Activated CD4-positive, alpha-beta T cell treated with anti-CD3 and anti-CD28 coated beads, Interleukin-2, Interleukin-6, amounts not matched to agents 100 ng/mL and 50 ng/mL, durations not matched to agents 16 hours and 8 hours (primary cell): ENCODE measurements at regions not wholly inside any gene's neighbourhood (a gene's known extent, or its start where the extent isn't known, plus 50 kb on each side); places are given as distances from the start of the nearest gene placed in this dataset.

Experiments
- DNase-seq: peaks from one replicate; pipeline ENCODE4 v3.0.0-alpha.2; 2020

DNA sequence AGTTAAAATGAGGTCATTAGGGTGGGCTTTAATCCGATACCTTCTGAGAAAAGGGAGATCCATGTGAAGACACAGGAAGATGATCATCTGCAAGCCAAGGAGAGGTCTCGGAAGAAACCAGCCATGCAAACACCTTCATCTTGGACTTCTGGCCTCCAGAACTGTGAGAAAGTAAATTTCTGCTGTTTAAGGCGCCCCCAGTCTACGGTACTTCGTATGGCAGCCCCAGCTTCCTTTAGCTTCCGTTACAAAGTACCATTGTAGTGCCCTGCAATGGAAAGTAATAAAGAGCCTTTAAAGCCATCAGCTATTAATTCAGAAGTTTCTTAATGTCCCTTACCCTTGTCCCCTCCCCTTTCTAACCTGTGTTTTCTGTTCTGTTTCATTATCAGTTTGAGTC is 308.1 kb downstream of the AACS start:
- no peak for DNase-seq

DNA sequence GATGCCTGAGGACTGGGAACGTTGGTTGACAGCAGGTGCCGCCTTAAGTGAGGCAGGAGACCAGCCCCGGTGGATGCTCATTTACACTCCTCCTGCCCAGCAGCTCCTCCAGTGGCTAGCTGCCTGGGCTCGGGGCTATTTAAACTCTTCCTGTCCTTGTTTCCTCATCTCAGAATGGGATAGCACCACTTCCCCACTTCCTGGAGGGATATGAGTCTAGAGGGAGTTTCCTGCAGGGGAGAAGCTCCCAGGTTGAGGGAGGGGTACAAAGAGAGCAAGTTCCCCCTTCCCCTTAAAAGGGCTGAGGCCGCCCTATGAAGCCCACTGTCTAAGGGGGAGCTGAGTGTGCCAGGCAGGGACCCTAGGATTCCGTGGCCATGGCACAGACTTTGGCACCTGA is 311.2 kb downstream of the AACS start:
- DNase-seq = no peak

DNA sequence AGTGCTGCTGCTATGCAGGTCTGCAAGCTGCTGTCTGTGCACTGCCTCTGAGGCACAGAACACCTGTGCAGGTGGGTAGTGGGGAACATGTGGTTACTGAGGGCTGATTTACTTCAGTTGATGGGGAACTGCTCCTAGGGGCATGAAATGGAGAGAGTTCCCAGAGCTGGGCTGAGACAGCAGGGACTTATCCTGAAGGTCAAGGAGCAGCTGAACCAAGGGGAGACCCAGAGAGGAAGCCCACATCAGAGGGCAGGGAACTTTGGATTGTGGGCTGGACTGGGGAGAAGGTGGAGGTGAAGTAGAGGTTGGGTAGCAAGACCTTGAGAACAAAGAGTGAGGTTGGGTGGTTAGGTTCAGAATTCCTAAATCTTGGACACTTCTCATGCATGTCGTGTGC is 311.9 kb downstream of the AACS start:
- DNase-seq = no peak

DNA sequence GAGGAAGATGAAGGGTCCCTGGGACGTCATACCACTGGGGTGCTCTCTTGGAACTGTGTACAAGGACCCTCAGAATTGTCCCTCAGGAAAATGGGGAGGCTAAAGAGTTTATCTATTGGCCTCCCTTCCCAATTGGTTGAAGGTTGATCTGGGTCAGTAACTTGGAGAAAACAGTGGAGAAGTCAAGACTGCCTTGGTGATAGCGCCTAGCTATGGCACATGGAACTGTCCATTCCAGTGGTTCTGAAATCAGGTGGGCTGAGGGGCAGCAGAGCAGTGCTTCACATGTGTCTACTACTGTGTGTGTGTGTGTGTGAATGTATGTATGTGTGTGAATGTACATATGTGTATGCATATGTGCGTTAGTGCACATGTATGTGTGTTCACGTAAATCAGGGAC is 316.1 kb downstream of the AACS start:
- DNase-seq = no peak

DNA sequence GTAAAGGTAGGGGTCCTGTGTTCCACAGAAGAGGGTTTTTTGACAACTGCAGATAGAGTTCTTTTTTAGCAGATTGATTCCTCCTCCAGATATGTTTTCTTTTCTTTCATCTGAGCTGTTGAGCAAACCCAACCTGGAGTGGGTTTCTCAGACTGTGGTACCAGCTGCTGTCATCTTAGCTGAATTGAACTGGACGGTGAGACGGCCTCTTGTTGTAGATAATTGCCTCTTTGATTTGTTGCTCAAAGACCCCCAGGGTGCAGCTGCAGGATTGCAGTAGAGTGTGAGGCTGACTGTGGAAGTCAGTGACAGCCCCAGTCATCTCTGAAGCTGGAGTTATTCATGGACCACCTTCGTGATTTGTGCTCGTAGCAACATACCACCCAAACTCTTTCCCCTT is 317.7 kb downstream of the AACS start:
- DNase-seq = no peak

DNA sequence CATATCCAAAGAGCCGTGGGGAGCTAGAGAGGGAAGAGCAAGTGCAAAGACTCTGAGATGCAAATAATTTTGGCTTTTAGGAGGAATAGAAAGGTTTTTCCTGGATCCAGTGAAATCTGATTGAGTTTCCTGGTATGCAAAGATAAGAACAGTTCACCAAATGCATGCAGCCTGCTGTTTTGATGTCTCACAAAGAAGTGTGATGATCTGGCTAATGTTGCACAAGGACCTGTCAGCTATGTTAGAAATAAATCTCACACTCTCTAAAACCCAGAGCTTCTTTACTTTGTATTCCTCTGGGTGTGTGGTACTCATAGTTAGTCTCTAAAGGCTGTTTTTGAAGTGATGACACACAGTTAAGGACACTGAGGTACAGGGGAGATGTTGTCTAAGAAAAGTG is 321.4 kb downstream of the AACS start:
- DNase-seq = no peak

DNA sequence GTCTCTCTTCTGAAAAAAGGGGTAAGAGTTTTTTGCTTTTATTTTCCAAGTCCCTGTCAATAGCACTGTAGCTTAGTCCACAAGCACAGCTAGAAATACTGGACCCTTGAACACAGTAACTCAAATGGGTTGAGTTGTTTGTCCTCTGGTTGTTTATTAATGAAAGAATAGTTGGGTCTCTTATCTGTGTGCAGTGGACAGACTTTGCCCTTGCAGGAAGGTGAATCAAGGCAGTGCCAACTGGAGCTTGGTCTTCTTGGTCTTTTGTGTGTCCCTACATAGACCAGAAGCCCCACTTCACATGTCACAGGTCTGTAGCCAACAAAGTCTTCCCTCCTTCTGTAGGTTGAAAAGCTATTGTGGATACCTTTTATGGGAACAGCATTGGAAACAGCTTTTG is 322.0 kb downstream of the AACS start:
- no peak for DNase-seq

DNA sequence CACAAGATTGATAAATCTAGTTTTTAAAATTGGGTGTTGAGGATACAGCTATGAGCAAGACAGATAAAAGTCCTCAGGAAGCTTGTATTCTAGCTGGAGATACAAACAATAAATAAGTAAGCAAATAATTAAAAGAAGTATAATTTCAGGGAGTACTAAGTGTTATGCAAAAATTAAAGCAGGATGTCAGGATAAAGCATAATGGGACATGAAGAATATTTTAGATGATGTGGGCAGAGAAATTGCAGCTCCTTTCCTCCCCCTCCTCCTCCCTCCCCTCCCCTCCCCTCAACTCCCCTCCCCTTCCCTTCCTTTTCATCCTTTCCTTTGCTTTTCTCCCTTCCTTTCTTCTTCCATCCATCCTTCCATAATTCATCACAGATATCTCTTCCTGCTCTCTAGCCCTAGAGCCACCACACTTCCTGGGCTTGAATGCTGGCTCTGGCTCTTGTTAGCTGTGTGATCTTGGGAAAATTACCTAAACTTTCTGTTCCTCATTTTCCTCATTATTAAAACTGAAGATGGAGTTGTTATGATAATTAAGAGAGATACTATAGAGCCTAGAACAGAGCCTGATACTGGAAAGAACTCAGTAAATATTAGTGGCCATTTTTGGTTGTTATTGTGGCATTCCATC is 323.9 kb downstream of the AACS start:
- DNase-seq = no peak

DNA sequence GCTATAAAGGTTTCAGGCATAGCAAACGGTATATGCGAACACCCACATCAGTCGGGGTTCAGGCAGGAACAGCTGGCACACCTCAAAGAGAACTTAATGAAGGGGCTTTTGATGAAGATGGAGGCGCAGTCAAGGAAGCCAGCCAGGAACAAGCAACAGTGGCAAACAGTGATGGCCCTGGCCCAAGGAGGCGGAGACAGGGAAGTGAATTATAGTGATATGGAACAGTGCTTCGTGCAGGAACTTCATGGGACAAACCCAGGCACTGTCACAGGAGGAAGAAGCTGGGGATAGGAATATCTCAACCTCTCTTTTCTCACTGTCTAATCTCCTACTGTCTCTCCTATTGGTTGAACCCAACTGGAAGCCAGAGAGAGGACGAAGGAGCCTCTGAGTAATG is 328.3 kb downstream of the AACS start:
- DNase-seq = no peak

DNA sequence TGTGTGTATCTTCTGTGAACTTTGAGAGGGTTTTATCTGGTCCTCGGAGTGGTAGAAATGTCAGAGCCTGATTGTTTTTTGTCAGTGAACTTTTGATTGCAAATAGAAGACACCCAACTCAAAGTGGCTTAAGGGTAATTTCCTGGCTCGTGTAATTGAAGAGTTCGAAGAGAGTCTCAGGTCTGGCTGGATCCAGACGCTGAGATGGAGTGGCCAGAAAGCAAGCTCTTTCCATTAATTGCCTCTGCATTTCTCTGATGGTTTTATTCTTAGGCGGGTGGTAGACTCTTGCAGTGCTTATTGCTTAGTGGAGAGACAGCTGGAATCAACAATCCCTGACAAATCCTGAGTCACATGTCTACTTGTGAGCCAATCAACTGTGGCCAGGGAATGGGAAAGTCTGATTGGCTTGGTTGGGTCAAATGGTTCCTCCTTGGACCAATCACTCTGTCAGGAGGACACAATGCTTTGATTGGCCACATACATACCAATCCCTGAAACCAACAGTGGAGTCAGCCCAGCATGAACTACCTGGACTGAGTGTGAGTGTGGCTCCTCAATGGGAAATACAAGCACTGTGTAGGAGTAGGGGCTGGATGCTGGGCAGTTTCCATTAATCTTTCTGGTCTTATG is 330.5 kb downstream of the AACS start:
- DNase-seq = no peak

DNA sequence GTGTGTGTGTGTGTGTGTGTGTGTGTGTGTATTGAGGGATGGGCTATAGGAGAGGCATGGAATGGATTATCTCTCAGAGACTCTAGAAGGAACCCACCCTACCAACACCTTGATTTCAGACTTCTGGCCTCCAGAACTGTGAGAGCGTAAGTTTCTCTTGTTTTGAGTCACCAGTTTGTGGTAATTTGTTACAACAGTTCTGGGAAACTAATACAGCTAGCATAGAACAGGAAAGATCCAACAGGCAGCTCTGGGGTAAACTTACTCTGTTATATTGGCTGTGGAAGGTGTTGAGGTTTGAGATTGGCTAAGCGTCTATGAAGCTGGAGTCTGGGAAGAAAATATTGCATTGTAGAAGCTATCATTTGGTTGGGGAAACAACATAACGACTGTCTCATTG is 334.3 kb downstream of the AACS start:
- peak; percentile 50 for DNase-seq

DNA sequence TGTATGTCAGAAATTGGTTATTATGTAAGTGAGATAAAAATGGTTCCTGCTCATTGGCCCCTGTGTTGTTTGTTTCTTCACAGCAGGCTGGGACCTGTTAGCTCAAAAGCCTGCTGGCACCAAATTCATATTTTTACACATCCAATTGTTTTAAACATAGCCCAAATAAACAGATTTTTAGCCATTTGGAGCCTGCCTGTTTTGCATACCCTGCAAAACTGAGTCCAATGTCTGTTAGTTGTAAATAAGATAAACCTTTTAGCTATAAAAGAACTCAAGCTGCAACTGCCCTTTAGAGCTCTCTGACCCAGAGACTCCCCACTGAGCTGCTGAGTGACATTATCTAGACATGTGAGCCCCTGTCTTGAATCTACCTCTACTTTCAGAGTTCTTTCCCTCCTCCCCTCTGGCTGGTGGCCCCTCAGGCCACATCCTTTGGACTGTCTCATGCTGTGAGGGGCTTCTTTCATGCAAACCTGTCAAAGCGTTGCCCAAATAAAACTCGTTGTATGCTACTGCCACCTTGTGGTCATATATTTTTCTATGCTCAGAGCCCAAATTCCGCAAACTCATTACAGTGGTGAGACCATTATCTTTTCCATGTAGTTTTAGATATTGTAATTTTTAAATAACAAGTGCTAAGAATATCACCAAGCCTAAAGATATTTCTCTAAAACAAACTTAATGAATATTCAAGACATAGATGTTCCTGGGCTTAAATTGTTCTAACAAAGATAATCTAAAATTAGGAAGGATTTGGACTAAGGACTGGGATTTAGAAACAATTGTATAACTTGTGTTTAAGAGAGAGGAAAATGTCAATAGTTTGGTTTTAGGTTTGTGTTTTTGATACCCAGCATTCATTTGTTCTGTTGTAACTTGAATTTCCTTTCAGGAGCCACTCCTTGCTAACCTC is 337.9 kb downstream of the AACS start:
- peak; percentile 52 for DNase-seq

DNA sequence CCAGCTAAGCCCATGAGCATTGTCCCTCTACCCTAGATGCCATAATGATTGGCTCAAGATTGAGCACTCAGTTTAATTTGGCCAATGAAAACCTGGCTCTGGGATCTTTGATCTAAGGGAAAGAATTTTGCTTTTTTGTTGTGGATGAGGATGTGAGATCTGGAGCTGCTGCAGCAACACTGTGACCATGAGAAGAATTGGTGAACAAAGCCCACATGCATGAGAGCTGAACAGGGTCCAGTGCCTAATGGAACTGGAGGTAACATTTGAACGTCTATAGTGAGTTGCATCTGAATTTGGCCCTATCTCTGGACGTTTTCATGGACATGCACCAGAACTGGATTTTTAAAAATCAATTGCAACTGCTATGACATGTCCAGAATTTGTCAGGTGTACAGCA is 338.6 kb downstream of the AACS start:
- no peak for DNase-seq

DNA sequence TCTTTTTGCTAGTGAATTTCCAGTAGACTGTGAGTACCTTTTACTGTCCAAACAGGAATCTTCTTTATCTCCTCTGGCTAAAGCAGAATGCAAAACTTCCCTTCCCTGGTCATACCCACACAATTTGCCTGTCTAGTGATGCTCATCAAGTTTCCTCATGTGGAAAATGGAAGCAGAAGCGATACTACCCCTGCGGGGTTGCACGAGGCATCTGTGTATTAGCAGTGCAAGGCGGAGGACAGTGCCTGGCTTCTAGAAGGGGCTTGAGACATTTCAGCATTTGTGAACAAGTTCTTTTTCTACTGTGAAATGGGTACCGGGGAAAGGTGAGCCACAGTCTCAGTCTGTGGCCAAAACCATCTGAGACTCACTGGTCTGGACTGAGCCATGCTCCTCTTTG is 340.9 kb downstream of the AACS start:
- DNase-seq = no peak

DNA sequence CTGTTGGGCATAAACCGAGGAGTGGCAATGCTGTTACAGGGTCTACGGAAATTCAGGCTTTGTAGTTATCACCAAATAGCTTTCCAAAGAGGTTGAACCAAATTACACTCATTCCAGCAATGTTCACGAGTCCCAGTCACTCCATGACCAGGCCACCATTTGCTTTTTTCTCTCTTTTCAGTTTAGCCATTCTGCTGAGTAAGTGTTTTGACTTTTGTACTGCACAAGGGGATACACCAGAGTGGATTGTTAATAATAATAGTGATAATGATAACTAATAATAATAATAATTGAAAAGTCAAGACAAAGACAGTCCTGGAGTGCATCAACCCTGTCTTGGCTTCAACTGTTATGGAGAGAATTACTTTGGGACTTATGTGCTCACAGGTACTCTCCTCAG is 343.5 kb downstream of the AACS start:
- no peak for DNase-seq

DNA sequence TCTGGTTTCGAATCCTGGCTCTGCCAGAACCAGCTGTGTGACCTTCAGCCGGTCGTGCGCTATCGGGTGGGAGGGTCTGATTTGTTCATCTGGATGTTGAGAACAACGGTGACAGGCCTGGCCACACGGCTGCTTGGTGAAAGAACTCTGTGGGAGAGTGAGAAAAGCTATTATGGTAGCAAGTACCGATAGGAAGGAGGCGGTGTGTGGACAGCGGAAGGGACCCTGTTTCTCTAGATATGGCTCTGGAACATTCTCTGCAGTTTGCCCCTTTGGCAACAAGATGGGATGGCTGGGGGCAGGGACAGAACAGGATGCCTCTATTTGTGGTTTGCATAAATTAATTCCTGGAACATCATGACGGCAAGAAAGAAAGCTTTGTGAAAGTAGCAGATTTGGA is 347.3 kb downstream of the AACS start:
- no peak for DNase-seq

DNA sequence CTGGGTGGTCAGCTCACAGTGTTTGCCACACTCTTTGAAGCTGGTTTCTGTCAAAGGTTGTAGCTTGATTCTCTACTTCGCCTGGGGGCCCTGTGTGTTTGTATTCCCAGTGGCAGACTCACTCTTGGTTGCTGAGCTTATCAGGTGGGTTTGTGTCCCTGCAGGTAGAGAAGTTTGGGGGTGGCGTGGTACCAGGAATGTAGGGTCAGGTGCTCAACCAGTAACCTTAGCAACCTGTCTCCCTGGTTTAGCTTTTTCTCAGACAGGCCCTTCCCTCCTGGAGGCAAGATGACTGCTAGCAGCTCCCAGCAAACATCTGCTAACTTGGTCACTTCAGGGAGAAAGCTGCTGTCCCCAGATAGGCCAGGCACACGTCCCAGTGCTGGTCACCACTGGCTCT is 352.2 kb downstream of the AACS start:
- DNase-seq = no peak

DNA sequence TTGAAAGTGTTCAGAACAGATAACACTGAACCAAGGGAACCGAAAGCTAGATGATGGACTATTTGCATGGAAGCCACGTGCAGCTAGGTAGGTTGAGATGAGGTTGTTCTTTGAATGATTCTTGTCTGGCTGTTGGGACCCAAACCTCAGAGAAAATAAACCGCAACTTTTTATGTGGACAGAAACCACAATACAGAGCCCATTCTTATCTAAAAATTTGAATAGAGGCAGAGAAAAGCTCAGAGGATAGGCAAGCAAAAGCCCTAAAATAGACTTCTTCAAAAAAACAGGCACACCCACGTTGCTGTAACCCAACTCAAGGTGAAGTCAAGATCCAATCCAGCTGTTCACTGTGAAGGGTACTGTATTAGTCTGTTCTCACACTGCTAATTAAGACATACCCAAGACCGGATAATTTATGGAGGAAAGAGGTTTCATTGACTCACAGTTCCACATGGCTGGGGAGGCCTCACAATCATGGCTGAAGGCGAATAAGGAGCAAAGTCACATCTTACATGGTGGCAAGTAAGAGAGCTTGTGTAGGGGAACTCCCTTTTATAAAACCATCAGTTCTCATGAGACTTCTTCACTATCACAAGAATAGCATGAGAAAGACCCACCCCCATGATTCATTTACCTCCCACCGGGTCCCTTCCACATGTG is 353.8 kb downstream of the AACS start:
- no peak for DNase-seq

DNA sequence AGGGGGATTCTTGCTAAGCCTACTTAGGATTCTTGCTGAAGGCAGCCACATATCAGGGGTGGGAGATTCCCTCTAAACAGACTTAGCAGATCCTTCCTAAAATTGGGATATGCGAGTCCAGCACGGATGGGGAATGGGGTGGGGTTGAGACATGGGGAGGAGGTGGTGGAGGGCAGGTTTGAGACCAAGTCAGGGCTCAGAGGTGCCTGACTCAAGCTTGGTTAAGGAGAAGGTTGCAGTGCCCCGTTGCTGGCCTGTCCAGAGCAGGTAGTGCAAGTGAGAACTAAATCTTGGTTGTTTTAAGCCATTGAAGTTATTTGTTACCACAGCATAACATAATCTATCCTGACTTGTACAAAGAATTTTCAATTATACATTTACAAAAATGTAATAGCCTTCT is 359.7 kb downstream of the AACS start:
- no peak for DNase-seq

DNA sequence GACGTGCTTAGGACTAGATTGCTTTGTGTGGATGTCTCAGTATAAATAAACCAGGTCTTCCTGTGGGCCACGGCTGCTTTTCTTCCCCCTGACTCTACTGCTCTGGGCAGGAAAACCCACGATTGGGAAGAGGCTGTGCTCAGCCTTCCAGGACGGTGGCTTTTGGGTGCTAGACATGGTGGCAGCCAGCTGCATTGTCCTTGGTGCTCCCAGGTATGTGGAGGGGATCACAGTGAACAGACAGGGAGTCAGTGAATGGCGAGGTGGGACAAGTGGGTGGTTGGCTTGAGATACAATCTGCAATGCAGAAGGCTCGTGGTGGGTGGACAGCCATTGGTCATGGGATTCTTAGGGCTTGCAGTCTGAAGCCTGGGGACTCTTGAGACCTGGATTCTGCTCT is 366.3 kb downstream of the AACS start:
- no peak for DNase-seq

DNA sequence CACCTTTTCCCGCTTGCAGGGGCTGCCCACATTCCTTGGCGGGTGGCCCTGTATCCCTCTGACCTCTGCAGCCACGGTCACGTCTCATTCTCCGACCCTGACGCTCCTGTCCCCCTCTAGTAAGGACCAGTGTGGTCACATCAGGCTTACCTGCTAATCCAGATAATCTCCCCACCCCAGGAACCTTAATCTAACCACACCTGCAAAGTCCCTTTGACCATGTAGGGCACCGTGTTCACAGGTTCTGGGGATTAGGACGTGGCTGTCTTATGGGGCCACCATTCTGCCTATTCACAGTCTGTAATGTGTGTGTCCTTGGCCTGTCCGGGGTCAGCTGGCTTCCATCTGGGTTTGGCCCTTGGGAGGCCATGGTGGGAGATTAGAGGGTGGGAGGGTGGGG is 368.9 kb downstream of the AACS start:
- no peak for DNase-seq

DNA sequence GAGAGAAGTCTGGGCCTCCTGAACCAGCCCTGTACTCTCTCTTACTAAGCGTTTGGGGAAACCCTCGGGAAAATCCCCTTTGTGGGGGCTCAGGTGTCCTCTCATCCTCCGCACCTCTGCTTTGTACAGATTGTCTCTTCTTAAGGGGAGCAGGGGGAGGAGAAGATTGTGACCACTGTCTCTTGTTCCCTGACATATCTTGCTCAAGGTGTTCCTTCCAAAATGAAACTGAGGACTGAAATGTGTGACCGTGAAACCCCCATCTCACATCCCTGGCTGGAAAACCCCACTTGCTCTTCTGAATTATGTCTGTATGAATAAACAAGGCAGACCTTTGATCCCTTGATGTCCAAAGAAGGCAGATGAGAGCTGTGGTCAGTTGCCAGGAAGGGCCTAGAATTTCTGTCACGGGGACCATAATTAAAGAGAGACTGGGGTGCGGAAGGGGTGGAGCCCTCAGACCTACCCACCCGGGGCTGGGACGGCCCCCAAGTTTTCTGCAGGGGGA is 369.8 kb downstream of the AACS start:
- no peak for DNase-seq

DNA sequence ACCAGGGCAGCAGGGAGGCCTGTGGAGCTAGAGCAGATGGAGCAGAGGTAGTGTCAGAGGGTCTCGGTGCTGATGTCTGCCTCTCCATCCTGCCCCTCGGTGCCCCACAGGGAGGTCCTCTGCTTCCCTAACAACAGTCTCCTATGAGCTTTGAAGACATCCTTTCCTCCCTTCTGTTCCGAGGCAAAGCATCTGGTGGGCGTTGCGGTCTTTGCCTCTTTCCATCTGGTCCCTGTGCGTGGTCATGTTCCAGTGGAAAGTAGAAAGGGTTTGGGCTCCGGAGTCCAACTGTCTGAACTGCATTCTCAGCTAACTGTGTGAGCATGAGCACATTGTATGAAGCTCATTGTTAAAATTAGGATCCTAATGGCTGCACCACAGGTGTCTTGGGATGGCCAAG is 370.6 kb downstream of the AACS start:
- DNase-seq = no peak

DNA sequence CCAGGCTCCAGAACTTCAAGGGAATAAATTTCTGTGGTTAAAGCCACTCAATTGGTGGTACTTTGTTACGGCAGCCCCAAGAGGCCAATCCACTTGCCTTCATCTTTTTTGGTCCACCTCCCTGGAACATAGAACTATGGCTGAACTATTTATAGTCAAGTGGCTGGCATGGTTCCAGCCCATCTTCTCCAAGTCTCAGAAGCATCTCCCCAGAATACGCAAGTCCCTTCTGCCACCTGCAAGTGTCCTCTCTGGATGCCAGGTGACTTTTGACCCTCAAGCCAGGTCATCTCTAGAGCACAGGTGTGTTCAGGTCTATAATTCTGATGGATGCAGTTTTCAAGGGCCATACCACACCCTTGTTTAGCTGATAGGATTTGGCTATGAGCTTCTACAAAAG is 371.5 kb downstream of the AACS start:
- no peak for DNase-seq
